HS-27A (cell line): ENCODE measurements at regions not wholly inside any gene's neighbourhood (a gene's known extent, or its start where the extent isn't known, plus 50 kb on each side); places are given as distances from the start of the nearest gene placed in this dataset.

Experiments
- DNase-seq: peaks from one replicate; pipeline ENCODE4 v3.0.0-alpha.2; 2012; ENCODE audit warnings: low read depth, missing footprints

GRCh38 chr7:20021831-20022230 is 195.4 kb downstream of the MACC1 start:
- DNase-seq = no peak

DNA sequence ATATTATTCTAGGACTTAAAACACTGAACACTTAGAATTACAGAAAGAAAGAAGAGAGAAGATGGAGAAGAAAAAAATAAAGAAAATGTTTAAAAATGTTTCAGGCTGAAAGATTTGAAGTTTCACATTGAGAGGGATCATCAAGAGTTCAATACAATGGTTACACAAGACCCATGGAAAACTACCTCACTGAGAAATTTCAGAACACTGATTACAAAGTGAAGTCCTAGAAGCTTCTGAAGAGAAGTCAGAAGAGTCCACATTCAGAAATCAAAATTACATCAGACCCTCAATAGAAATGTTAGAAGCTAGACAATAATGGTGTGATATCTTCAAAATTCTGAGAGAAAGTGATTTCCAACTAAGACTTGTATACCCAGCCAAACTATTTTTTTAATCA is 196.1 kb downstream of the MACC1 start:
- DNase-seq = no peak

- DNase-seq = no peak
Measured at GRCh38 chr7:20019757-20020432, 197.3 kb downstream of the MACC1 start.

DNA sequence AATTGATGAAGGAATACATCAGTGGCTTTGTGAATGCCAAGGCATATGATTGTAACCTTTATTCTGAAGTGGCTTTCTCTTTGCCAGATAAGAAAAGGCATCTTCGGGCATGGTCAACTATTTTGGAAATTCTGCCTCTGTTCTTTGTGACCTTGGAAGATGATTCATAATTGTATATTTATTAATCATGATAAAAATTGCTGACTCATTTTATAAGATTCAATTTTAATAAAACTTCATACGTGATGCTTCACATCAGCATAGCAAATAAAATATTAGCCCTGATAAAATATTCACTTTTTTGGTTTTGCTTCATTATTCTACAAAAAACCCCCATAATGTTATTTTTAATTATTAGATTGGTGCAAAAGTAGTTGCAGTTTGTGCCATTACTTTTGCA is 200.5 kb downstream of the MACC1 start:
- no peak for DNase-seq

- DNase-seq = no peak
Measured at GRCh38 chr7:20013536-20013935, 203.6 kb downstream of the MACC1 start.

DNA sequence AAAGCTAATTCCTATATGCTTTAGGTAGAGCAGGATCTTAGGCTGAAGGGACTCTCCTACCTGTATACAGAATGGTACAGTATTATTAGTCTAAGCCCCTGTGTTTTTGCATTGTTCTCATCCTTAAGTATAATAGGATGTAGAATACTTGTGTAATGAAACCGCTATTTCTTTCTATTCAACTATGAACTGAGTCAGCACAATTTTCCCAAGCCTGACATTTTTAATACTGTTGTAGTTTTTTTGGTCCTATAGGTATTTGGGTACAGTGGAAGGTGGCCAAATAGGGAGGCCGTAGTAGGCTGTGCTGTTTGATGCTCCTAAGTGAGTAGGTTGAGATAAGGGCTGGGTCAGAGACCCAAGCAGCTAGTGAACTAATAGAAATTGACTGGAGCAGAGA is 205.1 kb downstream of the MACC1 start:
- DNase-seq = no peak

DNA sequence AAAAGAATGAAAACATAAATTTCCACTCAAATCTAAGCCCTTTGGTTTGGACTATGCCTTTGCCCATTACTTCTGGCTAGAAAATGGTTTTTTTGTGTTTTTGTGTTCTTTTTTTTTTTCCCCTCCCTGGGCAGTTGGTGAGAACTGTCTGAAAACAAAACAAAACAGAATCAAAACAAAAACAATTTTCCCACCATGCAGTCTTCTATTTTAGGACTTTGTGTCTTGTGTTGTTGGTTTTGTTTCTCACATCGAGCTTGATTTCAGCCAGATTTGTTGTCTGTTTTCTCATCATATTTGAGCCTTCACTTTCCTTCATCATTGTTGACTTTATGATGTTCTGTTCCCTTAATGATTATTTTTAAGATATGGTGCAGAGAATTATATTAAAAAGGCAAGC is 206.3 kb downstream of the MACC1 start:
- DNase-seq = no peak

GRCh38 chr7:20007510-20007909 is 209.7 kb downstream of the MACC1 start:
- no peak for DNase-seq

GRCh38 chr7:20005081-20005480 is 212.1 kb downstream of the MACC1 start:
- no peak for DNase-seq

DNA sequence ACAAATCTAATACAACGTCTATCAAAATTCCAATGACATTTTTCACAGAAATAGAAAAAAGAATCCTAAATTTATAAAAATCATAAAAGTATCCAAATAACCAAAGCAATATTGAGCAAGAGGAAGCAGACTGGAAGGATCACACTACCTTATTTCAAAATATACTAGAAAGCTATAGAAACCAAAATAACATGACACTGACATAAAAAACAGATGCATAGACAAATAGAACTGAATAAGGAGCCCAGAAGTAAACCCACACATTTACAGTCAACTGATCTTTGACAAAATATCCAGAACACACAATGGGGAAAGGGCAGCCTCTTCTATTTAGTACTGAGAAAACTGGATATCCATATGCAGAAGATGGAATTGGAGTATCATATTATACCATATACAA is 217.5 kb downstream of the MACC1 start:
- no peak for DNase-seq

- DNase-seq = no peak
Measured at GRCh38 chr7:19991936-19992335, 218.5 kb upstream of the TMEM196 start.

DNA sequence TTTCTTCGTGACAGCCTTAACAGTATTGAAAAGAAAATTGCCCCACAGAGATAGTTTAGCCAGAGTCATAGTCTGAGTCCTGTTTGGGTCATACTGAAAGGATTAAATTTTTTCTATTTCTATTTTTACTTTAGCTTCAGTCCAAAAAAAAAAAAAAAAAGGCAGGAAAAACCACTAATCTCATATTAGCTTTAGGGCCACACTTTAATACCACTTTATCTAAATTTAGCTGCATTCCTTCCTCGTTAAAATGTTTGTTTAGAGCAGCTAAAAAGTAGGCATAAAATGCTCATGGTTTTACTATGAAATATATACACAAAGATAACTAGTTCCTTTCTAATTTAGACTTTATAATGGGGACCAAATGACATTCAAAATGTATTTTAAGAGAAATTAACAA is 216.5 kb upstream of the TMEM196 start:
- no peak for DNase-seq

DNA sequence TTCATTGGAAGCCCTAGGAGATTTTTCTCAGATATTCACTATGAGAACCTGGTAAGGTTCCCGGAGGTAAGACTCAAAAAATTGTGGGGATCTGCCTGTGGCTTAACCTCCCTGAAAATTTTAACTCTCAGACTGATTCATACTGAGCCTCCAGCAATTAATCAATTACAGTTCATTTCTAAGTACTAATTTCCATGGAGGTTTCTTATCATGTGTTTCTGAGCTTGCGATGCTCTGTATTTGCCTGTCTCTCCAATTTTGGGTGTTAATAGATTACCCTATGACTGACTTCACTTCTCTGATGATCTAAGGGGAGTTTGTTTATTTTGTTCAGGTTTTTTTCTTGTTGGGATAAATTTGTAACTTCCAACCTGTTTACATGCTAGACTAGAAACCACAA is 215.4 kb upstream of the TMEM196 start:
- no peak for DNase-seq

DNA sequence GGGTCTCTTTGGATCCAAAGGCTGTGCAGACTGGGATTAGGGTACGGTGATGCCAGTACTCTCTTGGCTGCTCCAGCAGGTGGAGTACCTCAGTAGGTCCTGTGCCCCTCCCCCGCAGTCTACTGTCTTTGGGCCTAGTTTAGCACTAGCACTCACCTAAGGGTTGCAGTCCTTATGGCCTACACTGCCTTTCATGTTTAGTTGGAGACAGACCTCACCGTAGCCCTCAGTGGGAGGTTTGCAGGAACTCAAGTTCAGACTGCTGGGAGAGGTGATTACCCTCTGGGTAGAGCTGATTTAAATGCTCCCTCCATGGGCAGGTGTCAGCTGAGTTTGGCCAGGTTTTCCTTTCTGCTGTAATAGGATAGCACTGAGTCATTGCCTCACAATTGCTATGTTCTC is 210.8 kb upstream of the TMEM196 start:
- no peak for DNase-seq

- DNase-seq = no peak
Measured at GRCh38 chr7:19982841-19983835, 209.7 kb upstream of the TMEM196 start.

- no peak for DNase-seq
Measured at GRCh38 chr7:19973581-19973980, 200.2 kb upstream of the TMEM196 start.

GRCh38 chr7:19972876-19973275 is 199.5 kb upstream of the TMEM196 start:
- no peak for DNase-seq

- no peak for DNase-seq
Measured at GRCh38 chr7:19971956-19972355, 198.5 kb upstream of the TMEM196 start.

- no peak for DNase-seq
Measured at GRCh38 chr7:19970514-19970913, 197.1 kb upstream of the TMEM196 start.

DNA sequence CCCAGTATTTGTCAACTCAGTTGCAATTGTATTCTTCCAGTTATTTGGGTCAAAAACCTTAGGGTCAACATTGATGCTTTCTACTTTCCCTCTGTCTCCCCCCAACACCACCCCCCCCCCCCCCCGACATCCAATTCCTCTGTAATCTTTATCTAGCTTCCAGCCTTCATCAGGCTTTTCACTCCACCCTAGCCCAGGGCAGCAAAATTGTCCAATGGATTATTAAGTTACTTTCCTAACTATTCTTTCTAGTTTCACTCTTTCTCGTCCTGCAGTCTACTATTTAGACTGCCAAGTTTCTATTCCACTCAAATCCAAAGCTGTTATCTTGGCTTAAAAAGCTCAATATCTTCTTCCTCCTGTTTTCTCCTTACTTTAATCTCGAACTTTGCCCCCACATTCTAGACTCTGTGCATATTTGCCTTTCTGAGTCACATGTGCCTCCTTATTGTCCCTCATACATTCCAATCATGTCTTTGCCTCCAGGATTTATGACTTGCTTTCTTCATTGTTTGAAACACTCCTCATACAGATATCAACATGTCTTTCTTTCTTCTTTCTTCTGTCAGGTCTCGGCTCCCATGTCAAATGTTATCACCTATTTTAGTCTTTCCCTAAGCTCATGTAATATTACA is 196.6 kb upstream of the TMEM196 start:
- DNase-seq = peak; percentile 33

GRCh38 chr7:19964246-19964645 is 190.8 kb upstream of the TMEM196 start:
- DNase-seq = no peak

- no peak for DNase-seq
Measured at GRCh38 chr7:19963695-19964094, 190.3 kb upstream of the TMEM196 start.
